SK-N-SH (cell line): ENCODE measurements at regions not wholly inside any gene's neighbourhood (a gene's known extent, or its start where the extent isn't known, plus 50 kb on each side); places are given as distances from the start of the nearest gene placed in this dataset.

ENCODE experiments used
- CTCF ChIA-PET: fragments of 300-600, 350-600 bp; formaldehyde crosslinking; extraction: SDS; loops from one replicate; lab custom pipeline; 2021; lab: Yijun Ruan, JAX
- POLR2A ChIA-PET: fragments of 350-600 bp; sonication (Branson Sonifier 250); formaldehyde crosslinking; extraction: SDS; loops from one replicate; lab custom pipeline; 2020; ENCODE audit warnings: antibody characterized with exemption, inconsistent platforms; lab: Yijun Ruan, JAX
- DNase-seq: peaks from one replicate; pipeline ENCODE4 v3.0.0; 2012
- H2AFZ ChIP-seq: fragments of 200-600 bp; sonication (generic); 2 replicates; pipeline ENCODE4 v1.8.1; 2016; ENCODE audit warnings: antibody characterized with exemption, mild to moderate bottlenecking, low read depth
- H3F3A ChIP-seq: fragments of 200-600 bp; sonication (generic); replicated peaks from 2 replicates; pipeline ENCODE3; 2016; ENCODE audit warnings: antibody characterized with exemption, mild to moderate bottlenecking; ENCODE audit not compliant: insufficient read depth
- H3K27ac ChIP-seq, 2 experiments: fragments of 200-500 bp in 1 of 2; fragments of 200-600 bp in 1 of 2; sonication (Bioruptor generic) in 1 of 2; sonication (generic), shearing (Covaris generic) in 1 of 2; 2 replicates each; pipeline versions ENCODE4 v1.5.1 to v1.6.1; 2014 to 2016; ENCODE audit warnings: low read depth in 2 of 2, inconsistent platforms in 1 of 2, low read length in 1 of 2, mild to moderate bottlenecking in 1 of 2, mixed read lengths in 1 of 2
- H3K27me3 ChIP-seq: fragments of 200-600 bp; sonication (generic), shearing (Covaris generic); 2 replicates; pipeline ENCODE4 v1.6.1; 2016; ENCODE audit warnings: mixed run types; ENCODE audit not compliant: insufficient read depth
- H3K36me3 ChIP-seq, 2 experiments: fragments of 200-500 bp in 1 of 2; fragments of 200-600 bp in 1 of 2; sonication (Bioruptor generic) in 1 of 2; sonication (generic) in 1 of 2; replicated peaks in 1 of 2; 2 replicates each; pipeline versions ENCODE3 to v1.5.1; 2014 to 2016; ENCODE audit warnings: low read length in 1 of 2, mild to moderate bottlenecking in 1 of 2; ENCODE audit not compliant: insufficient read depth in 2 of 2, control insufficient read depth in 1 of 2
- H3K4me1 ChIP-seq, 2 experiments: fragments of 200-500 bp in 1 of 2; fragments of 200-600 bp in 1 of 2; sonication (Bioruptor generic) in 1 of 2; sonication (generic), shearing (Covaris generic) in 1 of 2; 2 replicates each; pipeline versions ENCODE4 v1.5.1 to v1.6.1; 2014 to 2016; ENCODE audit warnings: low read depth in 1 of 2, low read length in 1 of 2, mixed run types in 1 of 2; ENCODE audit not compliant: insufficient read depth in 2 of 2, control insufficient read depth in 1 of 2
- H3K4me2 ChIP-seq: fragments of 200-600 bp; sonication (generic), shearing (Covaris generic); 2 replicates; pipeline ENCODE4 v1.6.1; 2017; ENCODE audit warnings: mixed run types
- H3K4me3 ChIP-seq, 2 experiments: fragments of 200-500 bp in 1 of 2; fragments of 200-600 bp in 1 of 2; sonication (Bioruptor generic) in 1 of 2; sonication (generic), shearing (Covaris generic) in 1 of 2; 2 replicates each; pipeline versions ENCODE4 v1.5.1 to v1.8.1; 2014 to 2016; ENCODE audit warnings: low read depth in 2 of 2, inconsistent platforms in 1 of 2, low read length in 1 of 2, mild to moderate bottlenecking in 1 of 2, mixed read lengths in 1 of 2, moderate library complexity in 1 of 2
- H3K79me2 ChIP-seq: fragments of 200-600 bp; sonication (generic); 2 replicates; pipeline ENCODE4 v1.8.1; 2017; ENCODE audit warnings: mild to moderate bottlenecking; ENCODE audit not compliant: insufficient read depth
- H3K9ac ChIP-seq: fragments of 200-600 bp; sonication (generic); 2 replicates; pipeline ENCODE4 v1.6.1; 2017; ENCODE audit warnings: mixed run types
- H3K9me2 ChIP-seq: fragments of 200-600 bp; sonication (generic); 2 replicates; pipeline ENCODE4 v1.6.1; 2017; ENCODE audit warnings: mixed run types
- H3K9me3 ChIP-seq: fragments of 200-600 bp; sonication (generic); 2 replicates; pipeline ENCODE4 v1.6.1; 2017; ENCODE audit warnings: mixed run types, mild to moderate bottlenecking, moderate library complexity
- H4K20me1 ChIP-seq: fragments of 200-600 bp; sonication (generic); 2 replicates; pipeline ENCODE4 v1.6.1; 2017; ENCODE audit warnings: mild to moderate bottlenecking, mixed run types; ENCODE audit not compliant: insufficient read depth
- CTCF ChIP-seq: fragments of 200-600 bp; sonication (generic); IDR thresholded peaks from 2 replicates; pipeline ENCODE4 v1.6.1; 2017; ENCODE audit warnings: antibody characterized with exemption, mild to moderate bottlenecking, moderate library complexity
- ELF1 ChIP-seq: IDR thresholded peaks from 2 replicates; pipeline ENCODE4 v1.4.0; 2012
- EZH2phosphoT487 ChIP-seq: fragments of 200-600 bp; sonication (generic); IDR thresholded peaks from 2 replicates; pipeline ENCODE4 v1.6.1; 2017; ENCODE audit warnings: low read depth, mixed run types, mild to moderate bottlenecking, antibody characterized with exemption, moderate library complexity, borderline replicate concordance
- FOSL2 ChIP-seq: IDR thresholded peaks from 2 replicates; pipeline ENCODE4 v1.4.0; 2012; ENCODE audit warnings: low read depth, mild to moderate bottlenecking, moderate library complexity, borderline replicate concordance
- FOXM1 ChIP-seq: IDR thresholded peaks from 2 replicates; pipeline ENCODE4 v1.4.0; 2012; ENCODE audit warnings: low read depth, mild to moderate bottlenecking
- IRF3 ChIP-seq: fragments of 150-350 bp; IDR thresholded peaks from 2 replicates; pipeline ENCODE4 v1.6.1; 2016; ENCODE audit warnings: mild to moderate bottlenecking, low read depth, low read length
- JUND ChIP-seq: IDR thresholded peaks from 2 replicates; pipeline ENCODE4 v1.4.0; 2012
- MAX ChIP-seq: IDR thresholded peaks from 2 replicates; pipeline ENCODE4 v1.4.0; 2012; ENCODE audit warnings: low read depth
- MEF2A ChIP-seq: IDR thresholded peaks from 2 replicates; pipeline ENCODE4 v1.4.0; 2012; ENCODE audit warnings: low read depth, borderline replicate concordance
- NFIC ChIP-seq: IDR thresholded peaks from 2 replicates; pipeline ENCODE4 v1.4.0; 2012; ENCODE audit warnings: borderline replicate concordance
- PBX3 ChIP-seq: IDR thresholded peaks from 2 replicates; pipeline ENCODE4; 2012
- POLR2AphosphoS5 ChIP-seq: IDR thresholded peaks from 2 replicates; pipeline ENCODE4 v1.6.1; 2012; ENCODE audit warnings: low read depth, low read length
- RCOR1 ChIP-seq: fragments of 150-350 bp; IDR thresholded peaks from 2 replicates; pipeline ENCODE4 v1.6.1; 2017; ENCODE audit warnings: antibody characterized with exemption, low read length
- SIN3A ChIP-seq: IDR thresholded peaks from 2 replicates; pipeline ENCODE4 v1.6.1; 2012; ENCODE audit warnings: low read depth, mild to moderate bottlenecking, low read length, moderate library complexity, borderline replicate concordance
- TAF1 ChIP-seq: IDR thresholded peaks from 2 replicates; pipeline ENCODE4 v1.6.1; 2012; ENCODE audit warnings: low read depth, mild to moderate bottlenecking, low read length, moderate library complexity, borderline replicate concordance
- TCF12 ChIP-seq: IDR thresholded peaks from 2 replicates; pipeline ENCODE4 v1.4.0; 2012
- USF2 ChIP-seq: fragments of 150-350 bp; IDR thresholded peaks from 2 replicates; pipeline ENCODE4 v1.6.1; 2017; ENCODE audit warnings: antibody characterized with exemption, low read length, low read depth, borderline replicate concordance
- YY1 ChIP-seq: IDR thresholded peaks from 2 replicates; pipeline ENCODE4 v1.4.0; 2012; ENCODE audit warnings: low read depth, mild to moderate bottlenecking
- WGBS: methylation state at CpG from one replicate; pipeline ENCODE4 v1.1.6; 2017; ENCODE audit warnings: low lambda C conversion rate; 5-methylcytosine and 5-hydroxymethylcytosine counted together

GRCh38 chr10:131701131-131701947 lies 199.5 kb upstream of the PPP2R2D start:
- ChIA-PET POLR2A (no interaction called here), CTCF (interaction anchor here (1.4 kb wide), 1 partner anchor 247 kb away, joined by 5 read pairs; no protein-coding TSS in a partner anchor)
- Histone ChIP-seq H3F3A (no peaks in the 10 kb centered on the region), H2AFZ (no peak overlapping the region), H3K36me3 (no peaks in the 10 kb centered on the region), H3K9me2 (no peaks in the 10 kb centered on the region), H3K27ac (no peak overlapping the region), H3K4me2 (no peak overlapping the region), H3K4me3 (no peak overlapping the region), H3K9ac (no peak overlapping the region), H4K20me1 (no peaks in the 10 kb centered on the region), H3K4me1 (peaks cover 0 to 6% of the 10 kb centered on the region in 2 experiments; a peak in 1 of 4 replicates), H3K27me3 (no peaks in the 10 kb centered on the region), H3K79me2 (no peaks in the 10 kb centered on the region), H3K9me3 (no peaks in the 10 kb centered on the region)
- TF ChIP-seq ELF1 (no peak), PBX3 (no peak), JUND (no peak), USF2 (no peak), EZH2phosphoT487 (no peak), TCF12 (no peak), RCOR1 (no peak), POLR2AphosphoS5 (no peak), SIN3A (no peak), CTCF (no peak), TAF1 (no peak), MAX (no peak), IRF3 (no peak), YY1 (no peak), NFIC (no peak), MEF2A (no peak), FOXM1 (no peak), FOSL2 (no peak)
- 38% methylated on average over 10 of the region's 15 CpGs for WGBS
- DNase-seq, result peak; percentile 11
